SU-DHL-6 (cell line): ENCODE measurements at regions not wholly inside any gene's neighbourhood (a gene's known extent, or its start where the extent isn't known, plus 50 kb on each side); places are given as distances from the start of the nearest gene placed in this dataset.
"Not testable (repeated sequence)": the region's sequence is repeated elsewhere in the genome, so short reads cannot be mapped to it uniquely, and the experiment has no call there.

Experiments used
- H2AFZ ChIP-seq: fragments of 200-600 bp; sonication (generic); 2 replicates; pipeline ENCODE4 v1.6.1; 2014; ENCODE audit warnings: low read depth, mild to moderate bottlenecking, moderate library complexity, mixed read lengths, antibody characterized with exemption, low read length; ENCODE audit not compliant: severe bottlenecking
- H3F3A ChIP-seq: fragments of 200-600 bp; shearing (Covaris generic); 2 replicates; pipeline ENCODE4 v1.6.0; 2016; ENCODE audit warnings: antibody characterized with exemption, mild to moderate bottlenecking; ENCODE audit not compliant: insufficient read depth
- H3K27ac ChIP-seq: fragments of 200-600 bp; sonication (generic); 2 replicates; pipeline ENCODE4 v1.5.1; 2016; ENCODE audit warnings: low read depth, mild to moderate bottlenecking, low read length, moderate library complexity, mixed read lengths
- H3K27me3 ChIP-seq: fragments of 200-600 bp; sonication (generic), shearing (Covaris generic); 2 replicates; pipeline ENCODE4 v1.6.0; 2014; ENCODE audit warnings: mild to moderate bottlenecking, low read length
- H3K36me3 ChIP-seq: fragments of 200-600 bp; sonication (generic); 2 replicates; pipeline ENCODE4 v1.6.1; 2014; ENCODE audit warnings: mild to moderate bottlenecking, low read length, mixed read lengths
- H3K4me2 ChIP-seq: fragments of 300-600, 200-600 bp; shearing (Covaris generic), sonication (generic); 2 replicates; pipeline ENCODE4 v1.6.0; 2014; ENCODE audit warnings: low read length, low read depth, mild to moderate bottlenecking; ENCODE audit not compliant: poor library complexity, severe bottlenecking
- H3K4me3 ChIP-seq: fragments of 200-600 bp; sonication (generic); 2 replicates; pipeline ENCODE4 v1.5.1; 2014; ENCODE audit warnings: antibody characterized with exemption, low read length, mild to moderate bottlenecking, mixed read lengths; ENCODE audit not compliant: insufficient read depth, poor library complexity, severe bottlenecking
- H3K79me2 ChIP-seq: fragments of 200-600 bp; sonication (generic); 2 replicates; pipeline ENCODE4 v1.6.1; 2014; ENCODE audit warnings: mild to moderate bottlenecking, low read length, moderate library complexity; ENCODE audit not compliant: insufficient read depth
- H3K9ac ChIP-seq: fragments of 200-600 bp; sonication (generic); 2 replicates; pipeline ENCODE4 v1.7.0; 2014; ENCODE audit warnings: mild to moderate bottlenecking, low read length
- H3K9me2 ChIP-seq: fragments of 200-600 bp; sonication (generic); replicated peaks from 2 replicates; pipeline ENCODE4 v1.6.1; 2014; ENCODE audit warnings: low read length; ENCODE audit not compliant: insufficient read depth
- H3K9me3 ChIP-seq: fragments of 200-600 bp; sonication (generic); 2 replicates; pipeline ENCODE4 v1.6.1; 2014; ENCODE audit warnings: low read length, mixed read lengths; ENCODE audit not compliant: insufficient read depth
- H4K20me1 ChIP-seq: fragments of 200-600 bp; sonication (generic); 2 replicates; pipeline ENCODE4 v1.6.1; 2014; ENCODE audit warnings: low read depth, mild to moderate bottlenecking, antibody characterized with exemption, low read length, moderate library complexity, mixed read lengths
- EZH2phosphoT487 ChIP-seq: fragments of 200-600 bp; sonication (generic), shearing (Covaris generic); conservative IDR thresholded peaks from 2 replicates; pipeline ENCODE4 v1.6.1; 2018; ENCODE audit warnings: mild to moderate bottlenecking, antibody characterized with exemption, low read length, moderate library complexity, mixed read lengths
- TF ChIP-seq, protein P1 (sequence below): fragments of 200-600 bp; sonication (generic); IDR thresholded peaks from one replicate; pipeline ENCODE4 v1.5.1; 2017; ENCODE audit warnings: antibody characterized with exemption, mild to moderate bottlenecking, low read length, moderate library complexity; ENCODE audit not compliant: insufficient read depth, poor library complexity, severe bottlenecking

DNA sequence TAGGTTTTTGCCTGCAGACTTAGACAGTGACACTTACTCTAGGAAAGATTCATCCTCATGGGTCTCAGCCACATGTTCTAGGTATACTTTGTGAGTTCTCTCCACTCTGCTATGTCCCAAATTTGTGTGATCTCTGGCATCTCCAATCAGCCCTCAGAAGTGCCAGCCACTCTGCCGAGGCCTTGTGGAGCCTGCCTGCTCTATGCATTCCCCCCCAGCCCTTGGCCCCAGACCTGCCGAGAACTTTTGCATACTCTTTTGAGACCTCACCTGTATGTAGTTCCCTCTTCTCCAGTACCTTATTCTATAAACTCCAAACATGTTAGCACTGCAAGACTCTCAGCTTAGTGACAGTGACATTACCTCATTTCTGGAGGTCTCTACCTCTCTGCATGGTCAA lies 2170.5 kb upstream of the DEFB115 start:
- H3K27ac ChIP-seq, result no peak overlapping the region
- no peaks in the 10 kb centered on the region for H3K9me2 ChIP-seq
- no peak overlapping the region for H2AFZ ChIP-seq
- TF ChIP-seq, protein P1, sequence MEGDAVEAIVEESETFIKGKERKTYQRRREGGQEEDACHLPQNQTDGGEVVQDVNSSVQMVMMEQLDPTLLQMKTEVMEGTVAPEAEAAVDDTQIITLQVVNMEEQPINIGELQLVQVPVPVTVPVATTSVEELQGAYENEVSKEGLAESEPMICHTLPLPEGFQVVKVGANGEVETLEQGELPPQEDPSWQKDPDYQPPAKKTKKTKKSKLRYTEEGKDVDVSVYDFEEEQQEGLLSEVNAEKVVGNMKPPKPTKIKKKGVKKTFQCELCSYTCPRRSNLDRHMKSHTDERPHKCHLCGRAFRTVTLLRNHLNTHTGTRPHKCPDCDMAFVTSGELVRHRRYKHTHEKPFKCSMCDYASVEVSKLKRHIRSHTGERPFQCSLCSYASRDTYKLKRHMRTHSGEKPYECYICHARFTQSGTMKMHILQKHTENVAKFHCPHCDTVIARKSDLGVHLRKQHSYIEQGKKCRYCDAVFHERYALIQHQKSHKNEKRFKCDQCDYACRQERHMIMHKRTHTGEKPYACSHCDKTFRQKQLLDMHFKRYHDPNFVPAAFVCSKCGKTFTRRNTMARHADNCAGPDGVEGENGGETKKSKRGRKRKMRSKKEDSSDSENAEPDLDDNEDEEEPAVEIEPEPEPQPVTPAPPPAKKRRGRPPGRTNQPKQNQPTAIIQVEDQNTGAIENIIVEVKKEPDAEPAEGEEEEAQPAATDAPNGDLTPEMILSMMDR, result no peak
- TF ChIP-seq EZH2phosphoT487, result no peak
- no peaks in the 10 kb centered on the region for H3K36me3 ChIP-seq
- H4K20me1 ChIP-seq, result no peaks in the 10 kb centered on the region
- H3K9me3 ChIP-seq, result no peaks in the 10 kb centered on the region
- no peaks in the 10 kb centered on the region for H3K79me2 ChIP-seq
- no peak overlapping the region for H3K4me3 ChIP-seq
- no peaks in the 10 kb centered on the region for H3F3A ChIP-seq
- no peak overlapping the region for H3K4me2 ChIP-seq
- no peaks in the 10 kb centered on the region for H3K27me3 ChIP-seq
- H3K9ac ChIP-seq, result no peak overlapping the region

DNA sequence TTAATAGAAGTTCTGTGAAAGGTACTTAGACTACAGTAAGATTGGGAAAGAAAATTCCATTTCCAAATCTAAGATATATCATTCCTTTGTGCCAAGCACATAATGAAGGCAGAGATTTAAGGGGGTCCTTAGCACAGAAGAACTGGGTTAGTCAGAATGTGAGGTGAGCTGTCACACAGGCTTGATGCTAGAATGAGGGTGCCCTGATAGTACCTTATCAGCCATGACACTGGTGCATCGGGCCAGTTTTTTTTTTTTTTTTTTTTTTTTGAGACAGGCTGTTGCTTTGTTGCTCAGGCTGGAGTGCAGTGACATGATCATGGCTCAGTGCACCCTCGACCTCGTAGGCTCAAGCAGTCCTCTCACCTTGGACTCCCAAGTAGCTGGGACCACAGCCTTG lies 2169.6 kb upstream of the DEFB115 start:
- not testable (repeated sequence) for H3K4me2 ChIP-seq, H3K4me3 ChIP-seq, H2AFZ ChIP-seq, H3K9me2 ChIP-seq, H3K9me3 ChIP-seq, H3K27me3 ChIP-seq, H3K36me3 ChIP-seq, H3K27ac ChIP-seq, H4K20me1 ChIP-seq, H3K79me2 ChIP-seq, H3F3A ChIP-seq, H3K9ac ChIP-seq

DNA sequence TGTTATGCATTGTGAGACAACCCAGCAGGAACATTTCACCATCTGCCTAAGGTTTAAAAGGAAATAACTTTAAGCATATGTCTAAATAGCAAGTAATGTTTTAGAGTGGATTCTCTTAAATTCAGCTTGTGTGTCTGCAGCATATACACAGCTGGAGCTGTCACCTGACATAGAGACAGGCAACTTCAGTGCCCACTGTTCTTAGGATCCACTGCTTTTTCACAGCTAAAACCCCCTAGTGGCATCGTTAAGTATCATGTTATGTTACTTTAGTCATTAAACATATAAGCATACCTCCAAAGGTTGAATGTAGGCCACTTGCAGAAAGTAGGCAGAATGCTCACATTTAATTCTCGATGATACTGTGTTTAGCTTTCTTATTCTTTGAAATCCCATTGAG lies 2169.0 kb upstream of the DEFB115 start:
- not testable (repeated sequence) for H3K9me3 ChIP-seq, H3K9me2 ChIP-seq, H3K4me3 ChIP-seq, H3F3A ChIP-seq, H3K79me2 ChIP-seq, H3K27me3 ChIP-seq, H3K27ac ChIP-seq, H4K20me1 ChIP-seq, H2AFZ ChIP-seq, H3K9ac ChIP-seq, H3K4me2 ChIP-seq, H3K36me3 ChIP-seq

DNA sequence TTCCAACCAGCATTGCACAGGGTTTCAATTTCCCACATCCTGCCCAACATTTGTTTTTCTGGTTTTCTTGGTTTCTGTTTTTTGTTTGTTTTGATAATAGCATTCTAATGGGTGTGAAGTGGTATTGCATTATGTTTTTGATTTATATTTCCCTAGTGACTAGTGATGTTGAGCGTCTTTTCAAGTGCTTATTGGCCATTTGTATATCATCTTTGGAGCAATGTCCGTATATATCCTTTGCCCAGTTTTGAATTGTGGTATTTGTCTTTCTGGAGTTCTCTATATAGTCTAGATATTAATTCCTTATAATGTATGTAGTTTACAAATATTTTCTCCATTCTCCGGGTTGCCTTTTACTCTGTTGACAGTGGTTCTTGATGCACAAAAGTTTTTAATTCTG lies 2168.1 kb upstream of the DEFB115 start:
- not testable (repeated sequence) for H3K9me3 ChIP-seq, H3K4me3 ChIP-seq, H3K9ac ChIP-seq, H3K27me3 ChIP-seq, H3K9me2 ChIP-seq, H3F3A ChIP-seq, H4K20me1 ChIP-seq, H3K27ac ChIP-seq, H3K36me3 ChIP-seq, H3K79me2 ChIP-seq, H2AFZ ChIP-seq, H3K4me2 ChIP-seq

DNA sequence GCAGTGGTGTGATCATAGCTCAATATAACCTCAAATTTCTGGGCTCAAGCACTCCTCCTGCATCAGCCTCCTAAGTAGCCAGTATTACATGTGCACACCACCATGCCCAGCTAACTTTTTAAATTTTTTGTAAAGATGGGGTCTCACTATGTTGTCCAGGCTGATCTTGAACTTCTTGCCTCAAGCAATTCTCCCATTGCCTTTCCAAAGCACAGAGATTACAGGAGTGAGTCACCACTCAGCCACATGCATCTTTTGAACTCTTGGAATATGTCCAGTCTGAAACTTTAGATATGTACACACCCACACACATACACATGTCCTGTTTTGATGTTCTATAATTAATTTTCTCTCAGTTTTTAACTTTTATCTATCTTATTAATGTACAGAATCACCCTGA lies 2163.5 kb upstream of the DEFB115 start:
- H3K36me3 ChIP-seq, H4K20me1 ChIP-seq, H3K79me2 ChIP-seq, H3K4me2 ChIP-seq, H3K4me3 ChIP-seq, H3K27me3 ChIP-seq, H3F3A ChIP-seq, H3K9me3 ChIP-seq, H2AFZ ChIP-seq, H3K9me2 ChIP-seq, H3K9ac ChIP-seq, H3K27ac ChIP-seq: not testable (repeated sequence)

DNA sequence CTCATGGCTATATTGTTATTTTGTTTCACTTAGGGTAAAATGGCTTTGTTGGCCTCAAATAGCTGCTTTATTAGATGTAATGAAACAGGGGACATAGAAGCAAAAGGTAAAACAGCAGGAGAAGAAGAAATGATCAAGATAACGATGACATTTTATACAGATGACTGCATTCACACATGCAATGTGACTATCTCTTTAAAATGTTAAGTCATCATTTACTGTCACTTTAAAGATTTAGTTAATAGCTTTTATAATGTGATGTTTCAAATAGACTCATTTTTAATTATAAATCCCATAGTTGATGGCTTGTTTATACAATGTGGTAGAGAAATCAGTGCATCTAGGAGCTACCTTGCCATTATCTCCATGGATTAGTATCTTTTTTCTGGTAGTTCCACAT lies 2160.8 kb upstream of the DEFB115 start:
- H4K20me1 ChIP-seq, H3K4me2 ChIP-seq, H3K79me2 ChIP-seq, H3K9me2 ChIP-seq, H3K4me3 ChIP-seq, H3K9me3 ChIP-seq, H2AFZ ChIP-seq, H3K9ac ChIP-seq, H3K27ac ChIP-seq, H3K27me3 ChIP-seq, H3F3A ChIP-seq, H3K36me3 ChIP-seq: not testable (repeated sequence)

DNA sequence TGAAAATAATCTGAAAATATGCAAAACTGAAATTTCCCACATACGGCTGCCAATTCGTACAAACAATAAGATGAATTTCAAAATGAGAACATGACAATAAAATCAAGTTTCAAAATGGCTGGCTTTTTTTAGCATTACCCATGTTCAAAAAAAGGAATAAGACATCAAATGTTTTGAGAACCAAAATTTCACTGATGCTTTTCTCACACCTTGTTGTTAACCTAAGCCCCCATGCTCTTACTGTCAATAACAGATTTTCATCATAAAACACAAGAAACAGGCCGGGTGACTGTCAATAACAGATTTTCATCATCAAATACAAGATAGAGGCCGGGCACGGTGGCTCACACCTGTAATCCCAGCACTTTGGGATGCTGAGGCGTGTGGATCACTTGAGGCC lies 2149.6 kb upstream of the DEFB115 start:
- not testable (repeated sequence) for H3K4me3 ChIP-seq, H3K9ac ChIP-seq, H3K9me3 ChIP-seq, H3K27me3 ChIP-seq, H3K36me3 ChIP-seq, H3K9me2 ChIP-seq, H3K27ac ChIP-seq, H3K79me2 ChIP-seq, H4K20me1 ChIP-seq, H3K4me2 ChIP-seq, H2AFZ ChIP-seq, H3F3A ChIP-seq

DNA sequence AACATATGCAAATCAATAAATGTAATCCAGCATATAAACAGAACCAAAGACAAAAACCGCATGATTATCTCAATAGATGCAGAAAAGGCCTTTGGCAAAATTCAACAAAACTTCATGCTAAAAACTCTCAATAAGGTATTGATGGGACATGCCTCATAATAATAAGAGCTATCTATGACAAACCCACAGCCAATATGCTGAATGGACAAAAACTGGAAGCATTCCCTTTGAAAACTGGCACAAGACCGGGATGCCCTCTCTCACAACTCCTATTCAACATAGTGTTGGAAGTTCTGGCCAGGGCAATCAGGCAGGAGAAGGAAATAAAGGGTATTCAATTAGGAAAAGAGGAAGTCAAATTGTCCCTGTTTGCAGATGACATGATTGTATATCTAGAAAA lies 2148.1 kb upstream of the DEFB115 start:
- not testable (repeated sequence) for H3K27ac ChIP-seq, H3K4me2 ChIP-seq, H3F3A ChIP-seq, H3K36me3 ChIP-seq, H4K20me1 ChIP-seq, H3K4me3 ChIP-seq, H3K79me2 ChIP-seq, H3K9ac ChIP-seq, H3K9me3 ChIP-seq, H2AFZ ChIP-seq, H3K27me3 ChIP-seq, H3K9me2 ChIP-seq
